Astrocyte (in vitro differentiated cells and primary cell): ENCODE measurements at regions not wholly inside any gene's neighbourhood (a gene's known extent, or its start where the extent isn't known, plus 50 kb on each side); places are given as distances from the start of the nearest gene placed in this dataset.

Experiments
- DNase-seq: peaks from one replicate; pipeline ENCODE4 v3.0.0-alpha.2; 2010; ENCODE audit warnings: low read depth
- FAIRE-seq: peaks from 2 replicates; lab custom pipeline; 2011; peaks lifted over from hg19 to GRCh38; lab: Jason Lieb, UNC
- H2AFZ ChIP-seq: 2 replicates; pipeline ENCODE4 v1.6.0; 2012; ENCODE audit warnings: low read depth, low read length, inconsistent platforms
- H3K27ac ChIP-seq: 2 replicates; pipeline ENCODE4 v1.5.1; 2011; ENCODE audit warnings: low read depth, low read length, inconsistent platforms
- H3K27me3 ChIP-seq: 2 replicates; pipeline ENCODE4 v1.6.0; 2011; ENCODE audit warnings: low read length, inconsistent platforms; ENCODE audit not compliant: insufficient read depth
- H3K36me3 ChIP-seq: 2 replicates; pipeline ENCODE4 v1.5.1; 2011; ENCODE audit warnings: low read length, inconsistent platforms; ENCODE audit not compliant: insufficient read depth
- H3K4me1 ChIP-seq: 2 replicates; pipeline ENCODE4 v1.5.1; 2011; ENCODE audit warnings: low read length, inconsistent platforms; ENCODE audit not compliant: insufficient read depth
- H3K4me2 ChIP-seq: 2 replicates; pipeline ENCODE4 v1.6.0; 2012; ENCODE audit warnings: low read length, inconsistent platforms
- H3K4me3 ChIP-seq: 2 replicates; pipeline ENCODE4 v1.5.1; 2011; ENCODE audit warnings: low read depth, mild to moderate bottlenecking, low read length, inconsistent platforms; ENCODE audit not compliant: insufficient read depth
- H3K79me2 ChIP-seq: 2 replicates; pipeline ENCODE4 v1.6.0; 2012; ENCODE audit warnings: mild to moderate bottlenecking, low read length, inconsistent platforms; ENCODE audit not compliant: insufficient read depth
- H3K9ac ChIP-seq: 2 replicates; pipeline ENCODE4 v1.6.0; 2012; ENCODE audit warnings: mild to moderate bottlenecking, low read length, inconsistent platforms
- H3K9me3 ChIP-seq: 2 replicates; pipeline ENCODE4 v1.5.1; 2012; ENCODE audit warnings: low read depth, mild to moderate bottlenecking, low read length, inconsistent platforms; ENCODE audit not compliant: insufficient read depth
- H4K20me1 ChIP-seq: 2 replicates; pipeline ENCODE4 v1.6.0; 2012; ENCODE audit warnings: low read length, inconsistent platforms; ENCODE audit not compliant: insufficient read depth
- H3K27ac Mint-ChIP-seq: one replicate; pipeline ENCODE4 v1.8.0; 2021; ENCODE audit warnings: mild to moderate bottlenecking, mixed read lengths; ENCODE audit not compliant: unreplicated experiment
- H3K27me3 Mint-ChIP-seq: one replicate; pipeline ENCODE4 v1.8.0; 2021; ENCODE audit warnings: low read depth, mixed read lengths; ENCODE audit not compliant: unreplicated experiment
- H3K36me3 Mint-ChIP-seq: one replicate; pipeline ENCODE4 v1.8.0; 2021; ENCODE audit warnings: low read depth, mixed read lengths; ENCODE audit not compliant: unreplicated experiment
- H3K4me1 Mint-ChIP-seq: one replicate; pipeline ENCODE4 v1.8.0; 2021; ENCODE audit warnings: low read depth, mixed read lengths; ENCODE audit not compliant: unreplicated experiment
- H3K4me3 Mint-ChIP-seq: one replicate; pipeline ENCODE4 v1.8.0; 2021; ENCODE audit warnings: mild to moderate bottlenecking, moderate library complexity, mixed read lengths; ENCODE audit not compliant: unreplicated experiment
- H3K9me3 Mint-ChIP-seq: one replicate; pipeline ENCODE4 v1.8.0; 2021; ENCODE audit warnings: mild to moderate bottlenecking, mixed read lengths; ENCODE audit not compliant: unreplicated experiment
- CTCF ChIP-seq: IDR thresholded peaks from 2 replicates; pipeline ENCODE4 v1.5.1; 2011; ENCODE audit warnings: low read depth, mild to moderate bottlenecking, inconsistent platforms, low read length, moderate library complexity; ENCODE audit not compliant: insufficient read depth
- EZH2 ChIP-seq: IDR thresholded peaks from 2 replicates; pipeline ENCODE4 v1.6.1; 2012; ENCODE audit warnings: mild to moderate bottlenecking, low read length, inconsistent platforms; ENCODE audit not compliant: insufficient read depth

DNA sequence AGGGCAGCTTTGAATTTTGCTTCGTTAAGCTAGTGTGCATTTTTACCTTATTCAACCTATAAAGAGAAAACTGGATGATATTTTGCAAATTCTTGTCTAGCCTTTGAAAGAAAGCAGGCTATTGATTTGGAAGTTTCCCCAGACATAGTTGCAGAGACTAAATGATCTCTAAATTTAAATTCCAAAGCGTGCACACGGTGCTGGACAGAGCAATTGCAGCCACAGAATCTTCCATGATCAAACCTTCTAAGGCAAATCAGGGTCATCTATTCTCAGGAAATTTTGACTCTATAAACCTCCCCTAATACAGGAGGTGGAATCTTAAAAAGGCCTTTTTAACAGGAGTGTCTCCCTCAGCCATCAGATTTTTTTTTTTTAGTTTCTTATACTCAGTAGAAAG, 159.9 kb downstream of the MDFIC start:
- no peak for DNase-seq
- no peaks in the 10 kb centered on the region for H3K9me3 Mint-ChIP-seq
- no peak for FAIRE-seq
- no peak for TF ChIP-seq CTCF
- no peak for TF ChIP-seq EZH2
- no peak overlapping the region for H3K4me3 Mint-ChIP-seq
- H3K27me3 Mint-ChIP-seq = peaks cover 2% of the 10 kb centered on the region
- H2AFZ ChIP-seq = no peak overlapping the region
- H3K27ac Mint-ChIP-seq = no peak overlapping the region
- no peak overlapping the region for H3K27ac ChIP-seq
- H3K36me3 Mint-ChIP-seq = no peaks in the 10 kb centered on the region
- no peak overlapping the region for H3K4me2 ChIP-seq
- no peaks in the 10 kb centered on the region for H3K79me2 ChIP-seq
- no peaks in the 10 kb centered on the region for H3K4me1 ChIP-seq
- H3K36me3 ChIP-seq = no peaks in the 10 kb centered on the region
- peaks cover 2% of the 10 kb centered on the region for H3K4me1 Mint-ChIP-seq
- no peak overlapping the region for H3K9ac ChIP-seq
- no peak overlapping the region for H3K4me3 ChIP-seq
- no peaks in the 10 kb centered on the region for H3K9me3 ChIP-seq
- H4K20me1 ChIP-seq = no peaks in the 10 kb centered on the region
- H3K27me3 ChIP-seq = no peaks in the 10 kb centered on the region

- H3K4me3 Mint-ChIP-seq = no peak overlapping the region
- H3K9me3 ChIP-seq = no peaks in the 10 kb centered on the region
- H2AFZ ChIP-seq = no peak overlapping the region
- H3K9me3 Mint-ChIP-seq = no peaks in the 10 kb centered on the region
- no peaks in the 10 kb centered on the region for H3K79me2 ChIP-seq
- no peak overlapping the region for H3K9ac ChIP-seq
- H3K4me1 Mint-ChIP-seq = no peaks in the 10 kb centered on the region
- H3K36me3 ChIP-seq = no peaks in the 10 kb centered on the region
- DNase-seq = no peak
- no peak overlapping the region for H3K27ac Mint-ChIP-seq
- H3K27me3 Mint-ChIP-seq = no peaks in the 10 kb centered on the region
- no peak overlapping the region for H3K27ac ChIP-seq
- no peak for FAIRE-seq
- no peaks in the 10 kb centered on the region for H3K27me3 ChIP-seq
- no peak overlapping the region for H3K4me2 ChIP-seq
- H3K4me3 ChIP-seq = no peak overlapping the region
- TF ChIP-seq EZH2 (no peak), CTCF (no peak)
- H4K20me1 ChIP-seq = no peaks in the 10 kb centered on the region
- H3K36me3 Mint-ChIP-seq = no peaks in the 10 kb centered on the region
- no peaks in the 10 kb centered on the region for H3K4me1 ChIP-seq
Observed at GRCh38 chr7:115078851-115079250, 157.0 kb downstream of the MDFIC start.

DNA sequence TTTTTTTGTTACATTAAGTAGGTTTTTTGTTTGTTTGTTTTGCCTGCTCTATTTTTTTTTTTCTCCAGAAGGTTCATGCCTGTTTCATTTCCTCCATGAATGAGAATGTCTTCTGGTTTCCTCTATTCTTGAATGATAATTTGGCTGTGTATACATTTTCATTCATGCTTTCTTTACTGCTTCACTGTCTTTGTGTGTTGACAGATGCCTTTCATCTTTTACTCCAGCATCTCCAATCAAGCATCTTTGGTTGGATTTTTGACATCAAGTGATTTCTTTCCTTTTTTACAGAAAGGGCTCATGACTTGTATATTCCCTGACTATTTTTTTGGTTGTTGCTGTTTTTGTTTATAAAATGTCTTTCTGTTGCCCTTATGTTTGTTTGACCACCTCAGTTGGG, 156.5 kb downstream of the MDFIC start:
- no peak for DNase-seq
- H3K4me3 Mint-ChIP-seq = no peak overlapping the region
- no peaks in the 10 kb centered on the region for H4K20me1 ChIP-seq
- no peaks in the 10 kb centered on the region for H3K36me3 Mint-ChIP-seq
- H3K27me3 Mint-ChIP-seq = no peaks in the 10 kb centered on the region
- no peaks in the 10 kb centered on the region for H3K4me1 Mint-ChIP-seq
- H3K36me3 ChIP-seq = no peaks in the 10 kb centered on the region
- H3K27ac Mint-ChIP-seq = no peak overlapping the region
- TF ChIP-seq EZH2 (no peak), CTCF (no peak)
- H3K79me2 ChIP-seq = no peaks in the 10 kb centered on the region
- no peak for FAIRE-seq
- H3K9me3 Mint-ChIP-seq = no peaks in the 10 kb centered on the region
- H3K4me1 ChIP-seq = no peaks in the 10 kb centered on the region
- no peak overlapping the region for H3K9ac ChIP-seq
- H3K4me3 ChIP-seq = no peak overlapping the region
- no peaks in the 10 kb centered on the region for H3K9me3 ChIP-seq
- no peaks in the 10 kb centered on the region for H3K27me3 ChIP-seq
- no peak overlapping the region for H3K27ac ChIP-seq
- H2AFZ ChIP-seq = no peak overlapping the region
- H3K4me2 ChIP-seq = no peak overlapping the region
